NT2/D1 (cell line): ENCODE measurements at regions not wholly inside any gene's neighbourhood (a gene's known extent, or its start where the extent isn't known, plus 50 kb on each side); places are given as distances from the start of the nearest gene placed in this dataset.

ENCODE experiments used
- SUZ12 ChIP-seq: IDR thresholded peaks from 2 replicates; pipeline ENCODE4 v1.6.1; 2011; ENCODE audit not compliant: insufficient read length, insufficient read depth; ENCODE audit errors: extremely low read depth
- YY1 ChIP-seq: IDR thresholded peaks from 2 replicates; pipeline ENCODE4 v1.6.1; 2011; ENCODE audit not compliant: insufficient read length, insufficient read depth

DNA sequence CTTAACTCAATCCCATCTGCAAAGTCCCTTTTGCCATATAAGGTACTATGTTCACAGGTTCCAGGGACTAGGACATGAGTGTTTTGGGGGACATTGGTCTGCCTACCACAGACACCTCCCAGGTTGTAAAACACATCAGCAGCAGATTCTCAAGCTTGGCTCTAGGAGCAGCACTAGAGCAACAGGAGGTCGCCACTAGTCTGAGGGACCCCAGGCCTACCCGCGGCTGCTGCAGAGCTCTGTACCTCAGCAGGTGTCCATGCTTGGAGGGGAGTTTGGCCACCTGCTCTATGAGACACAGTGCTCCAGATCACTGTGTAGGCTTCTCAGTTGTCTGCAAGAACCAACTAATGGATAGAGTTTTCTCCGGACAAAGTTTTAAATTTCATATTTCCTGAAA is 262.2 kb upstream of the ARRDC3 start:
- TF ChIP-seq YY1: no peak
- no peak for TF ChIP-seq SUZ12
